DMS 273 treated with DMSO at 0.1 percent for 48 hours (cell line): ENCODE measurements at regions not wholly inside any gene's neighbourhood (a gene's known extent, or its start where the extent isn't known, plus 50 kb on each side); places are given as distances from the start of the nearest gene placed in this dataset.

ENCODE experiments used
- DNase-seq: peaks from one replicate; lab custom pipeline; 2025; lab: John Stamatoyannopoulos, UW

GRCh38 chr1:234975941-234976860 is 152.4 kb downstream of the TOMM20 start:
- DNase-seq = no peak

DNA sequence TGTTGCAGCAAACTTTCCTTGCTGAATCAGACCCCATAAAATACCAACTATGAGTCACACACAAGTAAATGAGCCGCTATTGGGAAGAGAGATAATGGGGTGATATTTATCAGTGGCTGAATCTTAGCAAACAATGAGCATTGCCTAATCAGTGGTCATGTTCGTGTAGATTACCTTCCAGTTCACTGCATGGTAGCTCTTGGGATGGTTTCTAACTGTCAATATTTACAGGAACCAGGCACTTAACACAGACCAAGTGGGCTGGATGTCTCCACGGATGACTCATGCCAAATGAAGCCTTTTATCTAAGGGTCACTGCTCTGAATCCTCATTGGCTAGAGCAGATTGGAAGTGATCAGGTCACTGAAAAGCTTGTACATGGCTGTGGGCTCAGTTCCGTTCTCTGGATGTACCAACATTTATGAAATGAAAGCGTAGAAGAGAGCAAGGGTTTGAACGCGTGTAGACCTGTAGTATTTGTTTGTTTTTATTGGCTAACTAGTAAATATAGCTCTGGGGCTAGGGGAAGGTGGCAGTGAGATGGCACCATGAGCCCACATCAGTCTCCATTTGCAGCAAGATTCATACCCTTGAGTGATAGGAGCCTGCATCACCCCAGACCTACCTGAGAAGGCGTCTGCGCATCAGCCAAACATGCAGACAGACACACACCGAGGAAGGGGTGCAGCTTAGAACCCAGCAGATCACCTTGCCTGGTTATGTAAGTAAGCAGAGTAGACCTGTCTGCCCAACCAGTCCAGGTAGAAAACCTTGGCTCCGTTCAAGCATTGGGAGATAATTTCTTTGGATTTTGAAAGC is 153.3 kb downstream of the TOMM20 start:
- no peak for DNase-seq

DNA sequence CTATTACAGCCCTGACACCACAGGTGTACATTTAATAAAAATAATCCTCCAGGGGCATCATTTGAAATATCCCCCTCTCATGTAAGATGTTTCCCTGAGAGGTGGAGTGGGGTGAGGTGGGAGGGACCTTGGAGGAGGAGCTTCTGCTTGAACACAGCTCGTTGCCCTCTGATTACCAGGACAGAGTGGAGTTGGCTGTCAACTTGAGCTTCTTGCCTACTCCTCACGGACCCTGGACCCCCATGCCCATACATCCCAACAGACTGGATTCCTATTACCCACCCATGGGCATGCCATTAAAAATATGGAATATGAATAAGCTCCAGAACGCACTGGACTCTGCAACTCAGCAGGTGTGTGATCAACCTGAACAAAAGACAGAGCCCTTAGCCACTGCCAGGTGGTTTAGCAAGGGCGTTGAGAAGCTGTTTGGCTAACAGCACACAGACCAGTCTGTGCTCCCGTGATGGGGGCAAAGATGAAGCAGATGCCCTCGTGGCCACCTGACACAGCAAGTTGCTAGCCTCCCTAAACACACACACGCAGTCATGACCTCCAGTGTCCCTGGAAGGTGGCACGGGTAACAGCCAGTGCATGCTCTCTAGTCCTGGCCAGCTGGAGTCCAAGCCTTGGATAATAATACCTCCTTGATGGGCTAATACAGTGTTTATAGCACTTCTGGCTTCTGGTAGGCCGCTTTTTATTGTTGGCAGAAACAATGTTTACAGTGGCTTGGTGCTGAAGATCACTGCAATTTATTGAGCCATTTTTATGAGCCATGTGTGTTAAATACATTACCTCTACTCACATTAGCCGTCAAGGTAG is 155.0 kb downstream of the TOMM20 start:
- no peak for DNase-seq

DNA sequence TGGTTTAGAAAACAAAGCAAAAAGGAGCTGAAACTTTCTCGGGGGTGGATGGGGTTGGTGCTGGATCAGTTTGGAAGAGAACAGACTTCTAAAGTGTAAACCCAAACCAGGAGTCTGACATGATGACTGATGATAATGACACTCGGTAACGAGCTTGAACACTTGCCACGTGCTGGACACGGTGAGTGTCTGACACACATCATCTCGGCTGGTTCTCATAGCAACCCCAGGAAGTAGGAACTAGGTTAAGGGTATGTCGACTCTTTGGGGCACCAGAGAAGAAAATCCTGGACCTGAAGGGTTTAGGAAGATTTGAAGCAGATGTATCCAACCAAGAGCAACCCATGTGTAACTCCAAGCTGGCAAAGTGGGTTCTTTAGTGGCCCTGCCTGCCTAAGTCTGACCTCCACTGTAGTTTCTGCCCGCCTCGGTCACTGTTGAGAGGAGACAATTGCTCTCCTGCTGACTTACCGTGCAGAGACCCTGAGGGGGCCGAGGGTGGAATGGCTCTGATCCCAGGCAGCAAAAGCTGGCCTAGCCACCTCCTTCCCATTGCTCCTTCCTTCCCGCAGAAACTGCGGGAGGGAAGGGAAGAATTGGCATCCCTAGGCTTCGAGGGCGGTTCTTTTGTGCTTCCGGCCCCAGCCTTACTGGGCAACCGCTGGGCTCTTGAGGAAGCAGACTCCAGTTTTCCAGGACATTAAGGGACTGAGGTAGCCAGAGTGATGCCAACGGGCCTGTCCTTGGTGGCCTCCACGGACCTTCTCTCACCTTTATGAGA is 156.0 kb downstream of the TOMM20 start:
- DNase-seq = no peak

DNA sequence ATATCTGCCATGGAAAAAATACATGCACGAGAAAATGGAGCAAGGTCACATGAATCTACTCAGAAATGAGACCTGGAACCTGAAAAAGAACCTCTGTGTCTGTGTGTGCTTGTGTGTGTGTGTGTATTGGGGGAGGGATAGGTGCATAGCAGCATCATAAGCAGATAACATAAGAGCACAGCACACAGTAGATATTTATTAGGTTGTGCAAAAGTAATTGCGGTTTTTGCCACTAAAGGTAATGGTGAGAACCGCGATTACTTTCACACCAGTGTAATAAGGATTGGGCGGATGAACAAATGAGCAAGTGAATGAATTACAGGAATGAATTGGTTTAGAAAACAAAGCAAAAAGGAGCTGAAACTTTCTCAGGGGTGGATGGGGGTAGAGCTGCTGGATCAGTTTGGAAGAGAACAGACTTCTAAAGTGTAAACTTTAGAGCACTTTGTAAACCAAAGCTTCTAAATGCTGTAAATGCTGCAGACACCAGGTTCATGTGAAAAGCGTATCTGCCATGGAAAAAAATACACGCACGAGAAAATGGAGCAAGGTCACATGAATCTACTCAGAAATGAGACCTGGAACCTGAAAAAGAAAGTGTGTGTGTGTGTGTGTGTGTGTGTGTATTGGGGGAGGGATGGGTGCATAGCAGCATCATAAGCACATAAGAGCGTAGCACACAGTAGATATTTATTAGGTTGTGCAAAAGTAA is 156.9 kb downstream of the TOMM20 start:
- no peak for DNase-seq

DNA sequence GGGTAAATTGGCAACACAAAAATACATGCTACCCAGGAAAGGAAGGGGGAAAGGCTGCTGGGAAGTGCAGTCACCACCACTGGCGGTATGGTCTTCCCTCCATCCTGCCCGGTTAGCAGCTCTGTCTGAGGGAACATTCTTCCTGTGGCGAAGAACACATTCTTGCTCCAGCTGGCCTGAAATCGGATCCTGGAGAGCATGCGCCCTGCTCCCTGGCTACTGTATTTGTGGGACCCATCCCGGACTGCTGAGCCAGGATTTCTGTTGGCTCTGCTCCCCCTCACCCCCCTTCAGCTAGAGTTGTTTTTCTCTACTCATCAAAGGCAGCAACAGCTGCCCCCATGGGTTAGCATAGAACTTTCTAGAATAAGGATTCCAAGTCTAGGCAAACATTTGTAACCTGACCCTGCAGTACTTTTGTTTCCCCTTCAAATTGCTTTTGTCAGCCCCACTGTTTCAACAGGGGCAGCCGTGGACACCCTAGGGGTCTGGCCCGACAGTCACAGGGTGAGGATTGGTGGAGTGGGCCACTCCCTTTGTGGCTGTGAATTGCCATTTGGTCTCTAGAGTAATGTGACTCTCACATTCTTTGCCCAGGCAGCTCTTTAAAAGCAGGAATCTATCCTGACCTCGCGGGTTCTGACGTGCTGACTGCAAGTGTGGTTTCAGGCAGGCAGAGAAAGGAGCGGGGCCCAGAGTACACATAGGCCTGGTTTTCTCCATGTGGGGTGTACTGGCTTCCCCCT is 157.7 kb downstream of the TOMM20 start:
- peak; percentile 46 for DNase-seq

DNA sequence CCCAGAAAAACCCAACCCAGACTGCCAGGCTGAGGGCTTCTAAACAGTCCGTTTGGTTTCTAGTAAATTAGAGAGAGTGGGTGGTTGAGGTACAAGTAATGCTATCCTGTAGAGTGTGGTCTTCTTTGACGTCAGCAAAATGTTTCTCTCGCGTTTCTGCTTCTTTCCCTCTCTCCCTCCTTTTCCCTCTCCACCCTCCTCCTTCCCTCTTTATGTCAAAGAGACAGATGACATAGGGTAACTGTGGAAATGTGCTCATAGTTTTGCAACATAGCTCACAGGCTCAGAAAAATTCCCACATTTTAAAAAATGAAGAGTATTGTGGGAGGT is 158.3 kb downstream of the TOMM20 start:
- DNase-seq = no peak

DNA sequence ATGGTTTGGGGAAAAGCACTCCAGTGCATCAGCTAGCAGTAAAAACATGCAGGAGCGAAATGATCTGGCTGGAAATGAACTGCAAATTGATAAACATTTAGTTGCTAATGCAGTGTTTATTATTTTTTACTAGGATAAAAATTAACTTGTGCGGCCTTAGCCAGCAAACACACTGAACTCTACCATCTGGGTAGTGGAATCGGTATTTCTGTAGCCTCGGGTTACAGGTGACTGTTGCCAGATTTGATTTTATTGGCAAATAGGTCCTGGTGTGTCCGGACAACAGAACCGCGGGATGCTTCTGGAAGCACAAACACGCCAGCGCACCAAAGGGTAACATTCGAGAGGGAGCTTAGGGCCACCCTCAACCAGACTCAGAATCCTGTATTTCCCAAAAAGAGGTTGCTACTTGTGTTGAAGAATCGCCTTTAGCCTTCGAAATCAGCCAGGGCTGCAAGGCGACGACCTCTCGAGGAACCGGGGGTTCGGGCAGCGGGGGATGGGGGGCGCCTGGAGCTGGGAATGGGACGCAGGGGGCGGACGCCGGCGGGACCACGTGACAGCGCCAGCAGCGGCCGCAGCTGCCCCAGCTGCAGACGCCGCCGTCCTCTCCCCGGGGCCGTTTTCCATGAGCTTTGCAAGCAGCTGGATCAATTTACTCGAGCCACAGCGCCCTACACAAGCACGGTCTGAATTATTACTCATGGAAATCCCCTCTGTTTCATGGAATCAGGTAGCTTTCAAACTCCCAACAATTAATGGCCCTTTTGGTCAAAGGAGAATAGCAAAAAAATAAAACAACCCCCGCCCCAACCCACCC is 158.8 kb downstream of the TOMM20 start:
- DNase-seq = peak; percentile 50

- no peak for DNase-seq
Observed at GRCh38 chr1:234969011-234969441, 159.6 kb downstream of the TOMM20 start.

DNA sequence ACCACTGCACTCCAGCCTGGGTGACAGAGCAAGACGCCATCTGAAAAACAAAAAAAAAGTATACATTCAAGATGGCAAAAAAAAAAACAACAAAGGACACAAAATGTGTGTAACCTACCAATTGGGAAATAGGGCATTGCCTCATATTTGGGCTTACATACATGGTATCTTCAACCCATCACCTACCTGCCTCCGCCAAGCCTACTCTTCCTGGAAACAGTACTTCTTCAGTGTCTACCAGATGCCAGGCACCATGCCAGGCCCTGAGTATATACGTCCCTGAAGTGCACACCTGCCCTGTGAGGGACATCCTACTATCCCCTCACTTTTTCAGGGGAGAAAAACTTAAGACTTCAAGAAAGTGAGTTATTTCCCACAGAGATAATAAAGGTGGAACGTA is 160.2 kb downstream of the TOMM20 start:
- no peak for DNase-seq

DNA sequence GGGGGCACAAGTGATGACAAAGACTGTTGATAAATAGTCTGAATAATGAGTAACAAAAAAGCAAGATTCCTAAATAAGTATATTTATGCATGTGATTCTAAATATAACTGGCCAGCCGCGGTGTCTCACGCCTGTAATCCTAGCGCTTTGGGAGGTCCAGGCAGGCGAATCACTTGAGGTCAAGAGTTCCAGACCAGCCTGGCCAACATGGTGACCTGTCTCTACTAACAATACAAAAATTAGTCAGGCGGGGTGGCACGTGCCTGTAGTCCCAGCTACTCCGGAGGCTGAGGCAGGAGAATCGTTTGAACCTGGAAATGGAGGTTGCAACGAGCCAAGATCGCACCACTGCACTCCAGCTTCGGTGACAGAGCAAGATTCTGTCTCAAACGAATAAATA is 161.5 kb downstream of the TOMM20 start:
- no peak for DNase-seq

GRCh38 chr1:234965111-234965510 is 163.5 kb downstream of the TOMM20 start:
- no peak for DNase-seq

DNA sequence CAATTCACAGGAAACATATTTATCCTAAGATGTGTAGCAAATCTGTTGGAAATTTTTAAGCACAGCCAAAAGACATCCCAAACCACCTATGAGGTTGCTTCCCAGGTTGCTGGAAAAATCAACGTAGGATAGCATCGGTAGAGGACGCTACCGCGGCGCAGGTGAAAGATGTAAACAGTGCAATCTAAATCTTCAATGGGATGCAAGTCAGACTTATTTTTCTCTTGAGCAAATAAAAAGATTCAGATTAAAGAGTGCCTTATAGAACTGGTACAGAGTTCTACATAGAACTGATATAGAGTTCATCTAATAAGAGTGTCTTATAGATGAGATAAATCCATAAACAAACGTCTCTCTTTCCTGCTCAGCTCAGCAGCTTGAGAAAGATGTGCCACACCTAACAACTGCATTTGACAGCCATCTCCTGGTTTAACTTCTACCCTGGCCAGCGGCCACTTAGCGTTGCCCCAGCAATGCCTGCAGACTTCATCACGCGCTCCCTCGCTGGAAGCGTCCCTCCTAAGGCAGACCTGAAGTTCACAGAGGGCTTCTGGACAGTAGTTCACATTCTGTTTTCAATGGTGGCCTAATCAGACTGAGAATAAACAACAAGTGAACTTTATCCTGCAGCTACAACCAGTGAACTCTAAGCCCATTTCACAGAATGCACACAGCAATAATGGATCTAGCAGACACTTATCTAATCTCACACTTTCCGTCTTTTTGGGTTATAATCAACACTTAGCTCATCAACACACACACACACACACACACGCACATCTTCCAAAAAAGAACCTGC is 164.5 kb downstream of the TOMM20 start:
- DNase-seq = no peak

DNA sequence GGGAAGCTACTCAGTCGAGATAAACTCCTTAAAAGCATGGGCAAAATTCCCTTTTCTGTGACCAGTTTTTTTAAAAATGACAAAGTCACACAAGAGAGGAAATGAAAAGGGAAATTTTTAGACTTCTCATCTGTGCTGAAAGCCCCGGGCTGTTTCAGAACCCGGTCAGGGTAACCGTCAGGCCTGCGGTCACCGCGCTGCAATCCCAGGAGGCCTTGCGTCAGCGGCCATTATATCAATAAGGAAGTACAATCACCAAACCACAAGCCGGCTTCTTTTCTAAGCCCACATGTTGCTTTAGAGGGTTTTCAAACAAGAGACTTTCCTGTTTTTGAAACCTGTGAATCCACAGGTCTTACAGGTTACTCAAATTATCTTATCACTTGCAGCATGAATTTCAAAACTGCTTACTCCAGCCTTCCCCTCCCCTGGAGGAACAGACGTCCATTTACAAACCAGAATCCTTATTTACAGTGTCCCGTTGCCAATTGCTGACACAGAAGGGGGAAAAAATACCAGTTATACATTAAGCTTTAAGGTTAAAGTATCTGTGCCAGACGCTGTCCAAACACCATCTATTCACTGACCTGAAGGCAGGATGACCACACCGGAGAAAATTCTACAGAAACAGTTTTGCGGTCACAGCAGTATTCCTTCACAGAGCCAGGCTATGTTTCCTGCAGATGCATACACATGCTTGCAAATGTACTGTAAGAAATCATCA is 165.3 kb downstream of the TOMM20 start:
- no peak for DNase-seq

DNA sequence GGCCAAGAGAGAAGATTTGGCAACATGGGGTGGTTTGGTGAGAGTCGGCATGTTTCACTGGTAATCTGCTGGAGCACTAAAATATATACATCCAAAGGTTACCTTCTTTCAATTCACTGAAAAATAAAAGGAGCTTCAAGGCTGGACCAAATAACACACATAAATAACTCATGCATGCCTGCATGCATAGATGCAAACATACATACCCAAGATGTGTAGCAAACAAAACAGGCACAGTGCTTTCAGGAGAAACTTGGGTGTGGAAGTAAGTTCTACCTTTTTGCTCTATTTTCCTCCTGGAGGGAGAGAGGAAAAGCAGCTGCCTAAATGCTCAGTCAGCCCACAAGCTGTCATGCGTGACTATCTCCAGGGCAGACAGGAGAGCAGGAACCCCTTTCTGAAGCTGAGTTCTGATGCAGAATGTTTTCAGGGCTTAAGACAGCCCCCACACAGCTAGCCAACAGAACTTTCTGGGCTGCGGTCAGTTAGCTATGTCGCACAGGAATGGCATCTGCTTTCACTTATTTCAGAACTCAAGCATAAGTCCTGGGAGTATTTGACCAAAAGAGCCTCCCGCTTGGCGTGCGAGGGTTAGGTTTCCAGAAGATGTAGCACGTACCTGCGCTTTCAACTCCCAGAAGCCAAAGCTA is 166.2 kb downstream of the TOMM20 start:
- DNase-seq = no peak

- DNase-seq = no peak
Observed at GRCh38 chr1:234961456-234962339, 166.9 kb downstream of the TOMM20 start.
